Activated CD8-positive, alpha-beta memory T cell treated with anti-CD3 and anti-CD28 coated beads, Interleukin-2, amount 10 ng/mL, durations not matched to agents 7 days and 5 days (primary cell): ENCODE measurements at regions not wholly inside any gene's neighbourhood (a gene's known extent, or its start where the extent isn't known, plus 50 kb on each side); places are given as distances from the start of the nearest gene placed in this dataset.
A peak's percentile ranks its signal among the peaks of the same experiment; 100 is the strongest.

ENCODE experiments used
- ATAC-seq: fragments of 150-1000 bp; cut with Tn5 transposase; one replicate; pipeline ENCODE4 v1.10.0; 2021; ENCODE audit warnings: moderate library complexity
- CTCF ChIA-PET: fragments of 350-600 bp; sonication (Branson Sonifier 250); formaldehyde crosslinking; loops from one replicate; lab custom pipeline; 2021; ENCODE audit warnings: antibody characterized with exemption; lab: Charles Lee
- DNase-seq: peaks from one replicate; pipeline ENCODE4 v3.0.0-alpha.2; 2020
- H3K27ac Mint-ChIP-seq: one replicate; pipeline ENCODE4 v1.8.0; 2021; ENCODE audit warnings: mild to moderate bottlenecking, mixed read lengths
- H3K27me3 Mint-ChIP-seq: one replicate; pipeline ENCODE4 v1.8.0; 2021; ENCODE audit warnings: mixed read lengths
- H3K36me3 Mint-ChIP-seq: one replicate; pipeline ENCODE4 v1.8.0; 2021; ENCODE audit warnings: mild to moderate bottlenecking, mixed read lengths
- H3K4me1 Mint-ChIP-seq: one replicate; pipeline ENCODE4 v1.8.0; 2021; ENCODE audit warnings: mixed read lengths
- H3K4me3 Mint-ChIP-seq: one replicate; pipeline ENCODE4 v1.8.0; 2021; ENCODE audit warnings: mild to moderate bottlenecking, moderate library complexity, mixed read lengths
- H3K9me3 Mint-ChIP-seq: one replicate; pipeline ENCODE4 v1.8.0; 2022; ENCODE audit warnings: low read depth, mixed read lengths

DNA sequence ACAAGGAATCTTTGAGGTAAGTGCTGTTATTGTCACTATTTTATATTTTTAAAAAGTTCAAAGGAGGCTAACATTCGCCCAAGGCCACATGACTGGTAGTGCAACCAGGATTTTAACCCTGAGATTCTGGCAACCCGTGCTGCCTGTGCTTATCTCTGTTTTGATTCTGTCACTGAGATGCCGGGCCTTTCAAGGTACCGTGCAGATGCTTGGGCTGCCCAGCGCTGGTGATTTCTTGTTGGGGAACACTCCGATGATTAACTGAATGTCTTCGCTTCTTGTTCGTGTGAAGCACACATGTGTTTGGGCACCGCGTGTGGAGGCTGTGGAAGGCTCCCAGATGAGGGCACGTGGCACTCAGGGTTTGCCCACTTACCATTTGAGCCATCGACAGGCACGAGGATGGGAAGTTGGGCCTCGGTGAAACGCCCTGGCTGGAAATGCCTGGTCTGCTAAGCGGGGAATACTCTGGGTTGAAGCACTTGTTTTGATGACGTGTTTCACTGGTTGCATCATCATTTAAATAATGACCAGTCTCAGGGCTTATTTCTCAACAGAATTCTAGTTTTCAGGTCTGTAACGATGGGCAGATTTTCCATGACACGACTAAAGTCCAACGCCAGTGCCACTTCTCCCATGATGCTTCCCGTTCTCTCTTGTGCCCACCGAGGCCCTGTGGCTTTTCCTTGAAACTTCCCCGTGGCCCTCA lies 392.7 kb downstream of the FGF9 start:
- Mint-ChIP-seq H3K27me3 (no peaks in the 10 kb centered on the region), H3K9me3 (peaks cover 4% of the 10 kb centered on the region), H3K4me1 (peaks cover 52% of the 10 kb centered on the region), H3K36me3 (peaks cover 3% of the 10 kb centered on the region), H3K27ac (no peak overlapping the region), H3K4me3 (no peak overlapping the region)
- DNase-seq = no peak
- CTCF ChIA-PET = no interaction called here
- no peak for ATAC-seq

DNA sequence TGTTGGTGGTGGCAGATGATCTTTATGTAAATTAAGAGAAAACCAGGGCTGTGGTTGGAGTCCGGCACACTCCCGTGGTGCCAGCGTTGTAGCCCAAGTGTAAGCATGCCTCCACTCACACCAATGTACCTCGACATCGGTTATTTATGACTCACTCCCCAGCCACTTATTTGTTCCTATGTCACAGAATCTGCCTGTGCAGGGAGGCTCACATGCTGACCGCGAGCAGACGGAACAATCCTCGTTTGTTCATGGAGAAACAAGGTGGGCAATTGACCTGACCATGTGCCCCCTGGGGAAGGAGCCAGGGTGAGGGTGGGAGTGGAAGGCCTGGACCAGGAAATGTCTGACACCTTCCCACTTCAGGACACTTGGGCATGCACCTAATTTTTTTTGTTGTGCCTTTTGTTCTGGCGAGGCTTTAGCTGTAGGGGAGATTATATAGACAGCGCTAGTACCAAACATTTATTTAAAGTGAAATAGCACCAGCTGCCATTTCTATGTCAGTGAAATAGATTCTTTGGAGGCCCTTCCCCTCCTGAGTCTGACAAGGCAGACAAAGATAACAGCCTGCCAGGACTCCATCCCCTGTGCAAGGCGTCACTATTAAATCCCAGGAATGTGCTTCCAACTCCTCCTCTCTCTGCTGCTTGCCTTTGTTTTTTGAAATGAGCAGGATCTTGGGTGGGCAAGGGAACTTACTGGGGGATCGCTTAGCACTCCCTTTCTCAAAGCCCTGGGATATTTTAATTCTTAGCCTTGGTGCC lies 394.2 kb downstream of the FGF9 start:
- CTCF ChIA-PET = no interaction called here
- Mint-ChIP-seq H3K4me1 (peaks cover 51% of the 10 kb centered on the region), H3K27ac (no peak overlapping the region), H3K9me3 (peaks cover 4% of the 10 kb centered on the region), H3K36me3 (peaks cover 3% of the 10 kb centered on the region), H3K27me3 (no peaks in the 10 kb centered on the region), H3K4me3 (no peak overlapping the region)
- ATAC-seq (no peak), DNase-seq (no peak)

DNA sequence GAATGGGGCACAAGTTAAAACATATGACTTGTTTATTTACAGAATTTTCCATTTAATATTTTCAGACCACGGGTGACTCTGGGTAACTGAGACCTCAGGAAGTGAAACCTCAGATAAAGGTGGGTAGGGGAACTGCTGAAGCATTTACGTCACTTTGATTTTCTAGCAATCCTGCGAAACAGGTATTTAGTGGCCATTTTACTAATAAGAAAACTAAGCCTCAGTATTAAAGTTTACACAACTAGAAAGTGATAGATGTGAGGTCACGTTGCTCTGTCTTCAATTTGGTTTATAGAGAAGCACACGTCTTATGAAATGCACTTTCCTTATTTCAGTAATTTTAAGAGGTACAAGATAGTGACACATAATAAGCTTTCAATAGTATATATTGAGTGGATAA lies 402.8 kb downstream of the FGF9 start:
- H3K4me3 Mint-ChIP-seq = no peak overlapping the region
- peaks cover 47% of the 10 kb centered on the region for H3K4me1 Mint-ChIP-seq

DNA sequence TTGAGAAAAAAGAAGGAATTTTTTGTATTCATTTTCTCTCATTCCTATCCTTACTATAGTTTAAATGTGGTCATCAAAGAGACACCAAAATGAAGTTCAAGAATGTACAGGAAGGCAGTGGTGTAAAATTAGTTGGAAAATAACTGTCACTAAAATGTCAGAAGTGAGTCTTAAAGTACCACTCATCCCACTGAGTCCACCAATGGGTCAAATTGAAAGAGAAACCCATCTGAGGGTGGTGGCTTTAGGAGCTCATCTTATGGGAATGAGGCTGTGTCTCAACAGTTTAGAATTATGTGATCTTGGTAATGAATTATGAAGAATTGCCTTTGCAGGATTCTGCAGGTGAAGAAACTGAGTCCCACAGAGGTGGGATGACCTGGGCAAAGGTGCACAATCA lies 403.5 kb downstream of the FGF9 start:
- CTCF ChIA-PET = no interaction called here
- no peaks in the 10 kb centered on the region for H3K27me3 Mint-ChIP-seq
- ATAC-seq (peak; percentile 63), DNase-seq (peak; percentile 45)
- peaks cover 2% of the 10 kb centered on the region for H3K36me3 Mint-ChIP-seq
- no peak overlapping the region for H3K27ac Mint-ChIP-seq
- H3K4me3 Mint-ChIP-seq = no peak overlapping the region
- H3K9me3 Mint-ChIP-seq = no peaks in the 10 kb centered on the region
- peaks cover 47% of the 10 kb centered on the region for H3K4me1 Mint-ChIP-seq

More for the DNA sequence above, 402.8 kb downstream of the FGF9 start:
- no peak for DNase-seq
- CTCF ChIA-PET = no interaction called here
- no peak overlapping the region for H3K27ac Mint-ChIP-seq
- no peaks in the 10 kb centered on the region for H3K27me3 Mint-ChIP-seq
- H3K36me3 Mint-ChIP-seq = peaks cover under 1% of the 10 kb centered on the region
- peak; percentile 31 for ATAC-seq
- no peaks in the 10 kb centered on the region for H3K9me3 Mint-ChIP-seq

DNA sequence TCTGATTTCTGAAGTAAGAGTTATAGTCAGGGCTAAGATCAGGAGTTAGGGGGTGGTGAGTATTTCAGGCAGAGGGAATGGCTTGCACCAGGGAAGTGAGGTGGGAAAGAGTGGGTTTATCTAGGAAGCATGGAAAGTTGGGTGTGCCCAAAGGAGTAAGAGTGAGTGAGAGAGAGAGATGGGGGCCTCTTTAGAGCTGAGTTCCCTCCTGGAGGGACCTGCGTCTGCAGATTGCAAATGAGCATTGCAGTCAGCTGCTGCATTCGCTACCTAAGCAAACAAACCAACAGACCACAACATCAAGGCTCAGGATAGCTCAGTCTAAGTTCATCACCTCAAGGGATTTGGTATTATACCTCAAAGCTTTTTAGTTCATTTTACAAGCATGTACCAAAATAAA lies 405.8 kb downstream of the FGF9 start:
- peaks cover 4% of the 10 kb centered on the region for H3K36me3 Mint-ChIP-seq
- no peaks in the 10 kb centered on the region for H3K9me3 Mint-ChIP-seq
- no peaks in the 10 kb centered on the region for H3K27me3 Mint-ChIP-seq
- CTCF ChIA-PET = interaction anchor here (0.5 to 1.3 kb wide), 2 partner anchors 8 to 21 kb away, joined by 3 to 4 read pairs; no protein-coding TSS in a partner anchor
- no peak overlapping the region for H3K27ac Mint-ChIP-seq
- peaks cover 47% of the 10 kb centered on the region for H3K4me1 Mint-ChIP-seq
- no peak for DNase-seq
- peak; percentile 43 for ATAC-seq
- no peak overlapping the region for H3K4me3 Mint-ChIP-seq

DNA sequence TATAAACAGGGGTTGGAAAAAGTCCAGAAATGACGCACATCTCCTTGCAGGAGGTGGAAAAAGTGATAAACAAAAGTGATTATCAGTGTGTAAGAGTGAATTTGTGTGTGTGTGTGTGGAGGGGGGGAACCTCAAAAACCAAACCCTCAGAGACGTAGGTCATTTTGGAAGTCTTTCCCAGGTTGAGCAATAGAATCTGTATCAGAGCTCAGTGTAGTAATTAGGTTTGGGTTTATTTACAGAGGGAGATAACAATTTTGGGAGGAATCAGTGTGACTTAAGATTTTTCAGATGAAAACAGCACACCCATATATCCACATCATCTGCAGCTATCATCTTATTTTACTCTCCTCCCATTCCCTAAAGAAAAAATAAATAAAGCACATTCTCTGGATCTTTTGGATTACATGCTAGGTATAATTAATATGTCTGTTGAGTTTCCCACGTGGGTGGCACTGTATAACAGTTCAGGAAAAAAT lies 406.4 kb downstream of the FGF9 start:
- Mint-ChIP-seq H3K27ac (no peak overlapping the region), H3K9me3 (no peaks in the 10 kb centered on the region), H3K4me1 (peaks cover 50% of the 10 kb centered on the region), H3K4me3 (no peak overlapping the region), H3K27me3 (no peaks in the 10 kb centered on the region), H3K36me3 (peaks cover 4% of the 10 kb centered on the region)
- ATAC-seq (no peak), DNase-seq (no peak)
- CTCF ChIA-PET = interaction anchor here (1.3 kb wide), 1 partner anchor 9 kb away, joined by 3 read pairs; no protein-coding TSS in a partner anchor

DNA sequence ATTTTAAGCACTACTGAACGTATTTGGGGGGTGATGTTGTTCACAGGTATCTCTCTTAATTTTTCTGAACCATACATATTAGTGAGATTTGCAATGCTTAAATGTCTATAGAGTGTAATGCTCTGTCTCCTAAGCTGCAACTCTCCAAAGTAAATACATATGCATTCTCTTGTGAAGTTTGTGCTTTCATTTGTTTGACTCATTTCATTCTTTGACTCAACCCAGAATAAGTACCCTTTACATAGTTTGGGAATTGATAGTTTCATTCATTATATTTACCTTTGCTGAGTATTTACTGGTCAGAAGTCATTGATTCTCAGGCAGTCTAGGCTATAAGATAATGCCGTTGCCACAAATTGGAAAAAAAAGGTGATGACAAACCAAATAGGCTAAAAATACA lies 406.9 kb downstream of the FGF9 start:
- ATAC-seq = no peak
- no peaks in the 10 kb centered on the region for H3K9me3 Mint-ChIP-seq
- peaks cover 4% of the 10 kb centered on the region for H3K36me3 Mint-ChIP-seq
- no peak for DNase-seq
- CTCF ChIA-PET = no interaction called here
- H3K27me3 Mint-ChIP-seq = no peaks in the 10 kb centered on the region
- H3K4me3 Mint-ChIP-seq = no peak overlapping the region
- peaks cover 52% of the 10 kb centered on the region for H3K4me1 Mint-ChIP-seq
- H3K27ac Mint-ChIP-seq = no peak overlapping the region

DNA sequence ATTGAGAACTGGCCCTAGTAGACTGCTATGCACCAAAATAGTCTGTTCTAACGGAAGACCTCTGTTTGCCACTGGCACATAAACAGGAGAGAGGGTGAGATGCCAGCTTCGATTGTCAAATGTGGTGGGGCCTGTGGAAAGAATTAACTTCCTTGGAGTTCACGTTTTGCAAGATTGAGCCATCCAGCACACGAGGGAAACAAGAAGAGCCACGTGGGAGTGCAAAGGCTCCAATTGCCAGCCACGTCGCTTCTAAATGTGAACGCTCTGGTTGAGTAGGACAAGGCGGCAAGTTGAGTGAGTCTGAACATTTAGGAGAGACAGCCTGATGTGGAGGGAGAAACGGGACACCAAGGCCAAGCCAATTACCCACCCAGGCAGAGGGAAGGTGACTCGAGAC lies 409.1 kb downstream of the FGF9 start:
- Mint-ChIP-seq H3K9me3 (no peaks in the 10 kb centered on the region), H3K4me1 (peaks cover 41% of the 10 kb centered on the region), H3K4me3 (no peak overlapping the region), H3K27me3 (no peaks in the 10 kb centered on the region), H3K27ac (no peak overlapping the region), H3K36me3 (peaks cover 4% of the 10 kb centered on the region)
- no peak for DNase-seq
- CTCF ChIA-PET = no interaction called here
- no peak for ATAC-seq

DNA sequence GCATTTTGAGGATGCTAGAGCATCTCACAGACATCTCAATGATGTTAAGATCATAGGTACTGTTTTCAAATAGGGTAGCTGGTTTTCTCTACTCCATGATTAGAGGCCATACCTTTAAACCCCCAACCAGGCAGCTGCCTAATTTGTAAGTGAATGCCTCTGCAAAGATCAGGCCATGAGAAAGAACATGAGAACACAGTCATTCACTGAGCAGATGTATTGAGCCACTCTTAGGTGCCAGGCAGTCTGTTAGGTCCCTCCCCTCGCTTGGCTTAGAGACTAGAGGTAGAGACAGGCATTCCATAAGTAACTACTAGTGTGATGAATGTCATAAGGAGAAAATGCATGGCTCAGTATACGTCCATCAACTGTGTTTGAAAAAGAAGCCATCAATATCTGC lies 410.0 kb downstream of the FGF9 start:
- no peak overlapping the region for H3K4me3 Mint-ChIP-seq
- H3K27me3 Mint-ChIP-seq = no peaks in the 10 kb centered on the region
- peaks cover 5% of the 10 kb centered on the region for H3K36me3 Mint-ChIP-seq
- H3K9me3 Mint-ChIP-seq = no peaks in the 10 kb centered on the region
- H3K27ac Mint-ChIP-seq = no peak overlapping the region
- CTCF ChIA-PET = no interaction called here
- peaks cover 35% of the 10 kb centered on the region for H3K4me1 Mint-ChIP-seq
- ATAC-seq (no peak), DNase-seq (no peak)

DNA sequence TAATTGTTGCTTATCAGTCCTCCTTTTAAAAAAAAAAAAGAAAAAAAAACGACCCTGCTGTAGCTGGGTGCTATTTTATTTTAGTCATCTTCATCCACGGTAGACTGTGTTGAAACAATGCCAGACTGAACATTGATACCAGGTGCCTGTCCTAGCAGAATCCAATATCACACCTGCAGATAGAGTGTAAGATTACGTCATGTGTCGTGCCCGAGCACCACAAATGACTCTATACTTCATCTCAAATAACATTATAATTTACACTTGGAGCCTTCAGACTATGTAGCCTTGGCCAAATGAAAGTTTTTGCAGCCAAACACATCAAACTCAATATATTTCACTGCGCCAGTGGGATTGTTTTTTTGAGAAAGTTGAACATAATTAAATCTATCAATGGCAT lies 410.6 kb downstream of the FGF9 start:
- peaks cover 31% of the 10 kb centered on the region for H3K4me1 Mint-ChIP-seq
- DNase-seq = no peak
- CTCF ChIA-PET = no interaction called here

DNA sequence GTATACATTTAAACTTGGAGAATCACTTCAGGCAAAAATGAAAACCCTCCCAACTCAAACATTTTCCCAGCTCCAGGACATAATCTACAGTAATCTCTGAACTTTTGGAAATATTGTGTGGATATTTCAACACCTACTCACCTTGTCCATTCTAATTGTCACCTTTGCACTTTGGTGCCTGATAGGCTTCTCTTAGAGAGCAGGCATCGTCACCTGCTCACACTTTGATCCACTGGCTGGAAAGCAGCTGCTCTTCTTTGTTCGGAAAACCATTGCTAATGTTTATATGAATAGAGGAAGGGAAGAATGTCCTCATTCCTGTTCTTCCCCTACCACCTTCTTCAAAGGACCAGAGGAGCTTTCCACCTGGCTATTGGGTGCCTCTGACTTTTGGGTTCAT lies 411.2 kb downstream of the FGF9 start:
- no peaks in the 10 kb centered on the region for H3K27me3 Mint-ChIP-seq
- H3K4me1 Mint-ChIP-seq = peaks cover 25% of the 10 kb centered on the region
- no peaks in the 10 kb centered on the region for H3K9me3 Mint-ChIP-seq
- ATAC-seq (no peak), DNase-seq (no peak)
- no peak overlapping the region for H3K27ac Mint-ChIP-seq
- H3K36me3 Mint-ChIP-seq = peaks cover 5% of the 10 kb centered on the region
- H3K4me3 Mint-ChIP-seq = no peak overlapping the region
- CTCF ChIA-PET = no interaction called here

More for the DNA sequence above, 410.6 kb downstream of the FGF9 start:
- H3K27me3 Mint-ChIP-seq = no peaks in the 10 kb centered on the region
- H3K4me3 Mint-ChIP-seq = no peak overlapping the region
- ATAC-seq = no peak
- H3K36me3 Mint-ChIP-seq = peaks cover 5% of the 10 kb centered on the region
- H3K9me3 Mint-ChIP-seq = no peaks in the 10 kb centered on the region
- no peak overlapping the region for H3K27ac Mint-ChIP-seq

DNA sequence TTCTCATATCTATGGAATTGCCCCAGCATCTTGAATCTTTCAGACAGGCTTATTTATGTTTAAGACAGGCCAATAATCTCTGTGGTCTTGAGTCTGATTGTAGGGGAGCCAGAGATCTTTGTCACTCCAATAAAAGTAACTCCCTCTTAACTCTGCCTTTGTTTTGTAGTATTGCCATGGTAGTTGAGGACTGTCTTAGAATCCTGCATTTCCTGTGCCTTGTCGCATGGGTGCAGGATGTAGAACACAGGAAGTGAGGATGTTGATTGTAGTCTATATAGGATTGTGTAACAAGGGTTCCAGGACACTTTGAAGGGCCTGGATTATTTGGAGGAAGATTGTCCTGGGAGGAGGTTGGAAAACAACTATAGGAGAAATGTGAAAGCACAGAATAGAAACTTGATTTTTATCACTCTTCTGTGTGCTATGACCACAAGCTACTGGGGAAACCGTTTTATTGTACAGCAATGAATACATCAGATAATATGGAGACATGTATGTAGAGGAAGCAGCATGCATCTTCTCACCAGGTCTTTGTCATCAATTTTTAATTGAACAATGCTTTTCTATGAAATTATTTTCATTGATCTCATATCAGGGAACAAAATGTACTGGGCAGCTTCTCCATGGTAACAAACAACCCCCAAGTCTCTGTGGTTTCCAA lies 411.7 kb downstream of the FGF9 start:
- H3K4me3 Mint-ChIP-seq = no peak overlapping the region
- H3K27ac Mint-ChIP-seq = no peak overlapping the region
- H3K36me3 Mint-ChIP-seq = peaks cover 5% of the 10 kb centered on the region
- H3K27me3 Mint-ChIP-seq = no peaks in the 10 kb centered on the region
- ATAC-seq (peak; percentile 51), DNase-seq (no peak)
- H3K9me3 Mint-ChIP-seq = no peaks in the 10 kb centered on the region
- H3K4me1 Mint-ChIP-seq = peaks cover 19% of the 10 kb centered on the region
- CTCF ChIA-PET = no interaction called here

DNA sequence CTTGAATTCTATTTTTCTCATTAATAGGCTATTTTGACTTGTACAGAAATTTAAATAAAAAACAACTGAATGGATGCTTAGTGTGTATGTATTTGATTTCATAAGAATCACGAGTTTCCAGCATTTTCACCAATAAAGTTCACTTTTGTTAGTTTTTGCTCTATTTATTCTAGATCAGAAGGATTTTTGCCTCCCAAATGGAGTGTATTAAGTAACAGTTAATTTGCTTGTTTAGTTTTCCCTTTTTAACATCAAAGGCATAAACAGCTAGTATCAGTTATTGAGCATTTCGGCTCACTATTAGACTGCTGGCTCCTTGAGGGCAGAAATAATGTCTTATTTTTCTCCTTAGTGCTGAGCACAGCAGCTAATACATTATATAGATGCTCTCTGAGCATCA lies 414.1 kb downstream of the FGF9 start:
- CTCF ChIA-PET = interaction anchor here (1.3 kb wide), 1 partner anchor 16 kb away, joined by 3 read pairs; no protein-coding TSS in a partner anchor
- Mint-ChIP-seq H3K4me3 (no peak overlapping the region), H3K4me1 (peaks cover 14% of the 10 kb centered on the region), H3K36me3 (peaks cover 1% of the 10 kb centered on the region), H3K27ac (no peak overlapping the region), H3K27me3 (no peaks in the 10 kb centered on the region), H3K9me3 (no peaks in the 10 kb centered on the region)
- ATAC-seq = no peak
- DNase-seq = no peak
